Testis (tissue), 2 donors: ENCODE measurements at regions not wholly inside any gene's neighbourhood (a gene's known extent, or its start where the extent isn't known, plus 50 kb on each side); places are given as distances from the start of the nearest gene placed in this dataset.

Source experiments
- DNase-seq: peaks from one replicate; pipeline ENCODE4 v3.0.0-alpha.2; 2019
- H3K27ac ChIP-seq, 2 donors: fragments of 200-600 bp; sonication (generic); one replicate each; pipeline ENCODE4 v1.5.1; 2019
- H3K27me3 ChIP-seq: fragments of 200-600 bp; sonication (generic); one replicate; pipeline ENCODE4 v1.5.1; 2019
- H3K36me3 ChIP-seq: fragments of 200-600 bp; sonication (generic); one replicate; pipeline ENCODE4 v1.5.1; 2017; ENCODE audit warnings: low read depth; ENCODE audit errors: missing control alignments
- H3K4me1 ChIP-seq: fragments of 200-600 bp; sonication (generic); one replicate; pipeline ENCODE4 v1.5.1; 2019
- H3K4me3 ChIP-seq, 2 donors: fragments of 200-600 bp; sonication (generic); one replicate each; pipeline ENCODE4 v1.5.1; 2017 to 2019
- H3K9me3 ChIP-seq: fragments of 200-600 bp; sonication (generic); one replicate; pipeline ENCODE4 v1.5.1; 2017
- POLR2A ChIP-seq: fragments of 450-650 bp; IDR thresholded peaks from one replicate; pipeline ENCODE4 v1.6.1; 2017; ENCODE audit warnings: antibody characterized with exemption, mild to moderate bottlenecking, moderate library complexity
- WGBS, 2 donors: methylation state at CpG; one replicate each; pipeline ENCODE4 v1.1.5; 2018; 5-methylcytosine and 5-hydroxymethylcytosine counted together
- intact Hi-C: fragments of 100-400 bp; cut with DNase I; formaldehyde crosslinking; loops from one replicate; pipeline ENCODE4 v1.15.1; 2023; ENCODE audit warnings: low total_unique reads
- TF ChIP-seq, protein P1 (sequence below), 3 experiments: fragments of 450-650 bp in 2 of 3; fragments of 200-600 bp in 1 of 3; sonication (generic) in 1 of 3; IDR thresholded peaks; one replicate each; pipeline ENCODE4 v1.5.1; 2016 to 2019; ENCODE audit warnings: antibody characterized with exemption in 3 of 3, mild to moderate bottlenecking in 2 of 3, moderate library complexity in 1 of 3

DNA sequence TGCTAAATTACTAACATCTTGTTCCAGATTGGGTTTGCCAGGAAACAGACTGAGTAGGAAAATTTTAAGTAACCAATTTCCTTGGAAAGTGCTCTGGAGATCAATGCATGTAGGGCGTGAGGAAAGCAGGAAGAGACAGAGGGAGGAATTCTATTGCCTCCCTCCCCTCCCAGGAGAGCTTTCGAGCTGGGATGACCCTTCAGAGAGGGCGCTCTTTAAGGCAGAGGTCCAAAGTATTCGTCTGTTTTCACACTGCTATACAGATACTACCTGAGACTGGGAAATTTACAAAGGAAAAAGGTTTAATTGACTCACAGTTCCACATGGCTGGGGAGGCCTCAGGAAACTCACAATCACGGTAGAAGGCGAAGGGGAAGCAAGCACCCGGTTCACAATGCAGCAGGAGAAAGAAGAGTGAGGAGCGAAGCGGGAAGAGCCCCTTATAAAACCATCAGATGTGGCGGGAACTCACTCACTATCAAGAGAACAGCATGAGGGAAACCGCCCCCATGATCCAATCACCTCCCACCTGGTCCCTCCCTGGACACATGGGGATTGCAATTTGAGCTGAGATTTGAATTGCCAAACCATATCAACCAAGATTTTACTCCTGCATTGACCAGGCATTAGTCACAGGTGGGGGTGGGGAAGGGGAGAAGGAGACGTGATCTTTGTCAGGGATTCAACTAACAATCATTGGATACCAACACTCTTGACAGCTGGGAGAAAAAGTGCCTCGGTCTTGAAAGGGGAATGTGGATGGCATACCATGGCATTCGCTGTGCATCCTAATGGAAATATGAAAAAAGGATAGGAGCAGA is 63.8 kb downstream of the SLITRK2 start:
- no peak for TF ChIP-seq POLR2A
- TF ChIP-seq, protein P1, sequence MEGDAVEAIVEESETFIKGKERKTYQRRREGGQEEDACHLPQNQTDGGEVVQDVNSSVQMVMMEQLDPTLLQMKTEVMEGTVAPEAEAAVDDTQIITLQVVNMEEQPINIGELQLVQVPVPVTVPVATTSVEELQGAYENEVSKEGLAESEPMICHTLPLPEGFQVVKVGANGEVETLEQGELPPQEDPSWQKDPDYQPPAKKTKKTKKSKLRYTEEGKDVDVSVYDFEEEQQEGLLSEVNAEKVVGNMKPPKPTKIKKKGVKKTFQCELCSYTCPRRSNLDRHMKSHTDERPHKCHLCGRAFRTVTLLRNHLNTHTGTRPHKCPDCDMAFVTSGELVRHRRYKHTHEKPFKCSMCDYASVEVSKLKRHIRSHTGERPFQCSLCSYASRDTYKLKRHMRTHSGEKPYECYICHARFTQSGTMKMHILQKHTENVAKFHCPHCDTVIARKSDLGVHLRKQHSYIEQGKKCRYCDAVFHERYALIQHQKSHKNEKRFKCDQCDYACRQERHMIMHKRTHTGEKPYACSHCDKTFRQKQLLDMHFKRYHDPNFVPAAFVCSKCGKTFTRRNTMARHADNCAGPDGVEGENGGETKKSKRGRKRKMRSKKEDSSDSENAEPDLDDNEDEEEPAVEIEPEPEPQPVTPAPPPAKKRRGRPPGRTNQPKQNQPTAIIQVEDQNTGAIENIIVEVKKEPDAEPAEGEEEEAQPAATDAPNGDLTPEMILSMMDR (IDR thresholded peaks at IDR 0.05), result no peak
- no peaks in the 10 kb centered on the region for H3K9me3 ChIP-seq
- H3K4me1 ChIP-seq, result no peaks in the 10 kb centered on the region
- no peak overlapping the region for H3K27ac ChIP-seq
- 33 to 55% methylated on average over 10 to 13 of the region's 14 CpGs for WGBS, 2 donors
- no peaks in the 10 kb centered on the region for H3K27me3 ChIP-seq
- DNase-seq, result no peak
- no peak overlapping the region for H3K4me3 ChIP-seq
- H3K36me3 ChIP-seq, result no peaks in the 10 kb centered on the region
- intact Hi-C loops, result no loop called here

DNA sequence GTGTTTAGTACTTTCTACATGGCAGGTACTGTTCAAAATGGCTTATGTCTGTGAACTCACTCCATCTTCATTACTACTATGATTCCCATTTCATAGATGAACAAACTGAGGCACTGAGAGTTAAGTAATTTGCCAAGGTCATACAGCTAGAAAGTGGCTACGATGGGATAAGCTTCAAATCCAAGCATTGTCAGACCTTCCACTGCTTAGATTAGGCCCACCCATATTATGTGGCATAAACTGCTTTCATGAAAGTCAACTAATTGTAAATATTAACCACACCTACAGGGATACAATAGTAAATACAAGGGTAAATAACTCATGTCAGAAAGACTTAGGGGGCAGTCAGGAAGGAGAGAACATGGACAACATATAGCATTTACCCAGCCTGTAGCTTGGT is 68.8 kb downstream of the SLITRK2 start:
- H3K9me3 ChIP-seq, result no peaks in the 10 kb centered on the region
- H3K27ac ChIP-seq, result no peak overlapping the region
- TF ChIP-seq POLR2A, result no peak
- TF ChIP-seq, protein P1 (IDR thresholded peaks at IDR 0.05), result no peak
- no peak for DNase-seq
- no peaks in the 10 kb centered on the region for H3K36me3 ChIP-seq
- no peaks in the 10 kb centered on the region for H3K27me3 ChIP-seq
- intact Hi-C loops, result no loop called here
- no peak overlapping the region for H3K4me3 ChIP-seq
- H3K4me1 ChIP-seq, result no peaks in the 10 kb centered on the region
- 63 to 94% methylated on average over 1 of the region's 1 CpG for WGBS, 2 donors

DNA sequence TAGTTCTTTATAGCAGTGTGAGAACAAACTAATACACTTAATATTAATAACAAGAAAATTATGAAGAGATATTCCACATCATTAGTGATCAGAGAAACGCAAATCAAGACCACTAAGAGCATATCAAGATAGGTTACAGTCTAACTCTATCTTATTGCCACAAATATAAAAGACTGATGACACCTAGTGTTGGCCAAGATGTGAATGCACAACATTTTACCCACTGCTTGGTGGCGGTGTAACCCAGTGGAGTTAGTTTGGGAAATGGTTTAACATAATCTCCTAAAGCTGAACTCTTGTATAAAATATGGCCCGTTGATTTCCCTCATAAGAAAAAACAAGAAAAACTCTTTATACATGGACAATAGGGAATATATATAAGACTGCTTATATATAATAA is 92.4 kb downstream of the SLITRK2 start:
- WGBS, 2 donors, result 89 to 95% methylated on average over 3 of the region's 3 CpGs
- no peaks in the 10 kb centered on the region for H3K36me3 ChIP-seq

DNA sequence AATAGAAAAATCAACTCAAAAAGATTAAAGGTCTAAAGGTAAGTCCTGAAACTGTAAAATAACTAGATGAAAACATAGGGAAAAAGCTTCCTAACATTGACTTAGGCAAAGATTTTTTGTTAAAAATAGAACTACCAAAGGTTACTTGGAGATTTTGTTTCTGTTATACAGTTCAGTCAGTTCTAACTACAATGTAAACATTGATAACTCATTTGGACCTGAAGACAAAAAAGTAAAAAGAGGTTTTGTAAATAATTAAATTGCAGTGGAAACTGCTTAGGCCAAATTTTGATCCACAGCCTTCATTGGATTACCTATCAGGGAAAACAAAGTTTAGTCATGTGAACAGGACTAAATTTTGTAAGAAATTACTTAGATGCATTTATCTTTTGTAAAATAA is 101.8 kb downstream of the SLITRK2 start:
- H3K27ac ChIP-seq, result no peak overlapping the region
- TF ChIP-seq POLR2A, result no peak
- TF ChIP-seq, protein P1 (IDR thresholded peaks at IDR 0.05), result no peak
- no peaks in the 10 kb centered on the region for H3K36me3 ChIP-seq
- DNase-seq, result no peak
- H3K4me3 ChIP-seq, result no peak overlapping the region
- H3K9me3 ChIP-seq, result no peaks in the 10 kb centered on the region
- intact Hi-C loops, result no loop called here
- no peaks in the 10 kb centered on the region for H3K4me1 ChIP-seq
- H3K27me3 ChIP-seq, result no peaks in the 10 kb centered on the region

More for the DNA sequence above, 92.4 kb downstream of the SLITRK2 start:
- intact Hi-C loops, result no loop called here
- H3K9me3 ChIP-seq, result no peaks in the 10 kb centered on the region
- no peaks in the 10 kb centered on the region for H3K27me3 ChIP-seq
- no peak for TF ChIP-seq POLR2A
- TF ChIP-seq, protein P1 (IDR thresholded peaks at IDR 0.05), result no peak
- no peak overlapping the region for H3K27ac ChIP-seq
- no peaks in the 10 kb centered on the region for H3K4me1 ChIP-seq
- no peak for DNase-seq
- no peak overlapping the region for H3K4me3 ChIP-seq

DNA sequence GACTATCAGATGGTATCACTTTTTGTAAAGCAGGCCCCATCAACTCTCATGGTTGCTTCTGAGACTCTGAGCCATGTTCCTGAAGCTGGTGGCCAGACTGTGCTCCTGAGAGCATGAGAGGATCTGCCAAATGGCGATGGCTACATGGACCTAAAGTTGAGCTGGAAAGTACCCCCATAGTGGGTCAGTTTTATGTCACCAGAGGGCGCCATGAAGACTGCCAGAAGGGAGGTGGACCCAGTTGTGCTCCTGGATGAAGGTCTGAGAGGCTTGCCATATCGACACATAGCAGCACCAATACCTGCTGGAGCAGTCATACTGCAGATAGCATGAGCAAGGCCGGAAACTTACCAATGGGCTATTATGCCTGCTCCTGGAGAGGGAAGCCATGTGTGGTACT is 105.7 kb downstream of the SLITRK2 start:
- Histone ChIP-seq H3K9me3 (no peaks in the 10 kb centered on the region), H3K27ac (no peak overlapping the region), H3K4me1 (no peaks in the 10 kb centered on the region), H3K36me3 (no peaks in the 10 kb centered on the region), H3K27me3 (no peaks in the 10 kb centered on the region), H3K4me3 (no peak overlapping the region)
- no peak for DNase-seq
- 93 to 100% methylated on average over 1 to 3 of the region's 4 CpGs for WGBS, 2 donors
- intact Hi-C loops, result no loop called here
- no peak for TF ChIP-seq POLR2A
- TF ChIP-seq, protein P1 (IDR thresholded peaks at IDR 0.05), result no peak
